Cardiac septum (tissue), 1 donor: ENCODE measurements at regions not wholly inside any gene's neighbourhood (a gene's known extent, or its start where the extent isn't known, plus 50 kb on each side); places are given as distances from the start of the nearest gene placed in this dataset.
"Not testable (repeated sequence)": the region's sequence is repeated elsewhere in the genome, so short reads cannot be mapped to it uniquely, and the experiment has no call there.

Experiments
- DNase-seq: peaks from one replicate; pipeline ENCODE4 v3.0.0-alpha.2; 2020; ENCODE audit warnings: low spot score
- intact Hi-C: fragments of 100-400 bp; cut with DNase I; formaldehyde crosslinking; loops from one replicate; pipeline ENCODE4 v1.14.0; 2022
- donor health status: DM: no; HTN: no; CAD: no.

- no peak for DNase-seq
- intact Hi-C loops, result no loop called here
These were observed 175.8 kb upstream of the TCF4 start for GRCh38 chr18:55763805-55764204.

GRCh38 chr18:55763298-55763697 lies 175.3 kb upstream of the TCF4 start:
- DNase-seq, result no peak
- intact Hi-C loops, result no loop called here

DNA sequence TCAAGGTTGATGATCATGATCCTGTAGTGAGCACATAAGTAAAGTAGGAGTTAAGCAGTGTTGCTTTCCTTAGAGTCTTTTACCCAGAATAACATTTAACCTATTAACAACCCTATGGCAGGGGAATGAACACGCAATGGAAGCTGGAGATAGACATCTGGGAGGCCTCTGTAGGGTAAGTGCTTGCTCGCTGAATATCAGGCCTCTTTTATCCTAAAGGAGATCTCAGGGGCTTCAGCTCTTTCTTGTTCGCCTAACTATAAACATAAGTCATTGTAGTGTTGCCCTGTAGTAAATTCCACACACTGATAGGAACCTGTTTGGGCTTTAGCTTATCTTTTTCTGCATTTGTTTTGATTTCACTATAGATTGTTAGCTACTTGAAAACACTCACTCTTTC lies 174.4 kb upstream of the TCF4 start:
- no peak for DNase-seq
- intact Hi-C loops, result no loop called here

DNA sequence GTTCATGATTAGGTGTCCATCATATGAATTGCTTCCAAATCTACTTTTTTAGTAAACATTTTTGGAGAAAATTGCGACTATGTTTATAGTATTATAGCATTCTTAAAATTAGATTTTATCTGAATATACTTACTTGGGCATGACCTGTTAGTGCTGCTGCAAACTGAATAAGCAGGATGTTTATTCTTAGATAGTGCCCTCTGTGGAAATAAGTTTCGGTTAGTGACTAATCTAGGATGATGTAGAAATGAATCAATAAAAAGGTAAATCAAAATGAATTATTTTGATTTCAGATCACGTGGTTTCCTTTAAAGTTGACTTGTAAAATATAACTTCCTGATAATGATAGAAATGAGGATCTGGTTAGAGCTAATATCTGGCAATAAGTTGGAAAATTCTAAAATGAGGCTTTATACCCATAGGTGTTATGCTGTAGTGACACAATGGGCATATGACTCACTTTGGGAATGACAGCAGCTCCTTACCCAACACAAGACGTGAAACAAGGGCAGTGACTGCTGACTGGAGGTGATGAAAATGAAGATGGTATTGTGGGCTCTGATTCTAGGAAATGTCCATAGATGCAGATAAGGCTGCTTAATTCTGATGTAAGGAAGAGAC lies 165.8 kb upstream of the TCF4 start:
- intact Hi-C loops, result no loop called here
- no peak for DNase-seq

GRCh38 chr18:55751476-55751875 lies 163.5 kb upstream of the TCF4 start:
- intact Hi-C loops, result no loop called here
- DNase-seq, result no peak

DNA sequence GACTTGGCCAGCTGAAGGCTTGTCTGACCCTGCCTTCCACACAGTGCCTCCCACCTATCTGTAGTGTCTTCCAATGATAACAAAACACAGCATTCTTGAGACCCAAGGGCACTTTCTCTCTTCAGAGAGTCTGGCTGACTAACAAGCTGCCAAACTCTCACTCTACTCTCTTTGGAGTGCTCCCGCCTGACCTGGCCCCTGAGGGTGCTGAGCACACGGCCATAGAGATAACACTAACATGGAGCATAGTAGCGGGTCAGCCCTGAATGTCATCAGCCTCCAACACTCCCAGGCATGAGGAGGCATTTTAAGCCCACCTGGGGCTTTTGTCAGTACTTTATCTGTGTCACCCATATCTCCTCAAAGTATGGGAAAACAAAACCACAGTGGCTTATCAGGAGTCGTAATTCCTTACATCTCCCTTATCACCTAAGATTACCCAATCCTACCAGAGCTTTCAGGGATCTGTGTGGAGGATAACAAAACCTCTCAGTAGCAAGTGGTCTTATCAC lies 160.3 kb upstream of the TCF4 start:
- DNase-seq, result no peak
- intact Hi-C loops, result no loop called here

DNA sequence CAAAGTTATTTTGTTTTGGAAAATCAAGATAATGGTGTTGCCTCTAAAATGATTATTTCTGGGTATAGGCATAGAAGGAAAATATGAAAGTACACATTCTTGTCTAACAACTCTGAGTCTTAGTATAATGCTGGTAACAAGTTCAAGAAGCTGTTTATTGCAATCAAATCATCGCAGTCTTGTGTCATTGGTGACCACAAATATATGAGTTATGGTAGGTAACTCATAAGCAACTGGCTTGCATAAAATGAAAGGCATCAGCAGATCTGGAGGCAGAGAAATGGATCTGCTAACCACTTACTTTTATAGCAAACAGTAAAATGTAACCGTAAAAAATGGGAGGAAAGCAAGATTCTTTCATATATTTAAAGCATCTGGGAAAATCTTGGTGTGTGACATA lies 156.2 kb upstream of the TCF4 start:
- no peak for DNase-seq
- intact Hi-C loops, result no loop called here

DNA sequence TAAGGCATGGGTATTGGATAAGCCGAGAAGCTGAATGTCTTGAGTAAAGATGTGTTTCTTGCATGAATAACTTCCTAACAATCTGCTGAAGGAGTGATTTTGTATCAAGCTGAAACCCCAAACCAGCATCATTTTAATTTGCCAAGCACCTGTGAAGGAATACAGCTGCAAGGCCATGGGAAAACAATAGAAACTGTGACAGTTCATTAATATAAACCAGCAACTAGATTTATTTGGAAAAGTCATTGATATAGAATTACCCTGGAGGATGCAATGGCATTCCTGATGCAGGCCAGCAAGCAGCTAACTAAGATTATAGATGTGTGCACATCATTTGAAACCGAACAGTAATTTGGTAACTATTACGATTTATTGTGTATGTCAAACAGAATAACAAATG lies 155.7 kb upstream of the TCF4 start:
- intact Hi-C loops, result no loop called here

DNA sequence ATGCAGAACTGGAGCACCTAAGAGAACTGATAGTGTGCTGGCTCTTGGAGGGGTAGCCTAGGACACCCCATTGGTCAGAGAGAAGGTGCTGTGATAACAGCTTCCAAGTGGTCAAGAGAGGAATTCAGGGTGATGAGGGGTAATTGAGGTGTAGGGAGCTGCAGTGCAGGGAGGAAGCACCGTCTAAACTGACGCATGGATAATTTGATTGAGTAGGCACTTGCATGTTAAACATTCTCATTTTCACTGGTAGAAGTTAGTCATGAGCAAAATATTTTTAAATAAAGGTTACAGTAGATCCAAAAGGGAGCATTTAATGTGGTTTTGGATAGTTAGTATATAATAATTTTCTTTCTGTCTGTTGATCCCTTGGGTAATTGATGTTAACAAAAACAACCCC lies 155.1 kb upstream of the TCF4 start:
- no peak for DNase-seq
- intact Hi-C loops, result no loop called here

More for the DNA sequence above, 155.7 kb upstream of the TCF4 start:
- DNase-seq, result no peak

GRCh38 chr18:55739488-55739887 lies 151.5 kb upstream of the TCF4 start:
- DNase-seq, result no peak
- intact Hi-C loops, result no loop called here

- intact Hi-C loops, result no loop called here
- DNase-seq, result no peak
These were observed 150.6 kb upstream of the TCF4 start for GRCh38 chr18:55738483-55739114.

DNA sequence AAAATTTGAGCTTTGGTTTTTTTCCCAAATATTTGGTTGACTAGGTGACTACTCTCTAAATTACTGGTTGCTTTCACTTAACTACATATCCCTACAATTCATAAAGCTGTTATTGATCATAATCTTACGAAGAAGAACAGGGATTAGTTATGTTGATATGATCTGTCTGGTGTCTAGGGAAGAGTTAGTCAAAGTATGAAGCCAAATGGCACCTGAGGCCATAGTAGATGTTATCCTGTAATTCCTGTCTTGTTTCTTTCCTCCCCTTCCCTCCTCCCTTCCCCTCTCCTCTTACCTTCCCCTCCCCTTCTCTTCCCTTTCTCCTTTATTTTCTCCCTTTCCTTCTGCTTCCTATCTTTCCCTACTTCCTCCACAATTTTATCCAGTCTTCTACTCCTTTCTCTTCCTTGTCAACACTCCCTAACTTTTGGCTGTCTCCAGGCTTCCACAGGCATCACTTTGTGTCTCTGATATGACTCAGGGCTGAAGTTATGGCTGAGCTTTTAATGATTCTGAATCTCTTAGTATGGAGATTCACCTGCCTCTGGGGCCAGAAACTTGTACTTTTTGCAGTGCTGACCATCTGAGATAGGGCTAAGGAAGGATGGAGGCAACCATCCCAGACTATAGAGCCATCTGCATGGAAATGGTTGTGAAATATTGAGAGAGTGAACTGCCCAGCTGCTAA lies 149.9 kb upstream of the TCF4 start:
- DNase-seq, result no peak
- intact Hi-C loops, result no loop called here

DNA sequence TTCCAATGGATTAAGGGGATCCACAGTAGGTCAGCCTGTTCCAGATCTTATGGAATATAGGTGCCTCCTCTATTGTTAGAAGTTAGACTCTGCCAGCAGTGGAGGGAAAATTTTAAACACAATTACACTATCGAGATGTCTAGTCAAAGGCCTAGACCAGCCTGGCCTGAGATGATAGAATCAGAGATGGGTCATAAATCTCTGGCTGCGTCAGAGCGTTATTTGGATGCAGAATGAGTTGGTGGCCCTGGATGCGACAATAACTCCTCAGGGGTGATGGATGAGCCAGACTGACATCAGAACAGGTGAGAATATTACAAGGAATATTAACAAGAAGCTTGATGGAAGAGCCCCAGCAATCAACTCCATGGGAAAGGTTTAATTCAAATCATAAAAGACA lies 149.3 kb upstream of the TCF4 start:
- intact Hi-C loops, result no loop called here
- no peak for DNase-seq

DNA sequence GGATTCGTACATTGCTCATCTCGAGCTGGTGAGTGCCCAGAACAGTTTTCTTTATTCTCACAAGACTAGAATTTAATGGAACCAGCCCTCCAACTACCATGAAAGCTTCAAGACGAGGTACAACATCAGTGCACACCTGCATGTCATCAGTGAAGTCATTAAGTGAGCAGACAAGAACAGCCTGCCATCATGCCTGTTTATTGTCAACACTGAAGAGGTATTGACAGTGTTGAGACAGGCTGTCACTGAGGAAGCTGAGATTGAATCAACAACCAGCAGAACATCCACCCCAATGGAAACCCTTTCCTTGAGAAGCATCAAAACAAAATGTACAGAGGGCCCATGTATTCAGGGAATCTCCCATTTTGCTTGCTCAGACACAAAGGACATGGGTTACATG lies 148.0 kb upstream of the TCF4 start:
- no peak for DNase-seq
- intact Hi-C loops, result loop anchor here (1.0 kb wide), 1 partner anchor 41 kb away; no protein-coding TSS in a partner anchor

GRCh38 chr18:55735199-55735855 lies 147.3 kb upstream of the TCF4 start:
- no peak for DNase-seq
- intact Hi-C loops, result loop anchor here (1.0 kb wide), 1 partner anchor 42 kb away; no protein-coding TSS in a partner anchor

DNA sequence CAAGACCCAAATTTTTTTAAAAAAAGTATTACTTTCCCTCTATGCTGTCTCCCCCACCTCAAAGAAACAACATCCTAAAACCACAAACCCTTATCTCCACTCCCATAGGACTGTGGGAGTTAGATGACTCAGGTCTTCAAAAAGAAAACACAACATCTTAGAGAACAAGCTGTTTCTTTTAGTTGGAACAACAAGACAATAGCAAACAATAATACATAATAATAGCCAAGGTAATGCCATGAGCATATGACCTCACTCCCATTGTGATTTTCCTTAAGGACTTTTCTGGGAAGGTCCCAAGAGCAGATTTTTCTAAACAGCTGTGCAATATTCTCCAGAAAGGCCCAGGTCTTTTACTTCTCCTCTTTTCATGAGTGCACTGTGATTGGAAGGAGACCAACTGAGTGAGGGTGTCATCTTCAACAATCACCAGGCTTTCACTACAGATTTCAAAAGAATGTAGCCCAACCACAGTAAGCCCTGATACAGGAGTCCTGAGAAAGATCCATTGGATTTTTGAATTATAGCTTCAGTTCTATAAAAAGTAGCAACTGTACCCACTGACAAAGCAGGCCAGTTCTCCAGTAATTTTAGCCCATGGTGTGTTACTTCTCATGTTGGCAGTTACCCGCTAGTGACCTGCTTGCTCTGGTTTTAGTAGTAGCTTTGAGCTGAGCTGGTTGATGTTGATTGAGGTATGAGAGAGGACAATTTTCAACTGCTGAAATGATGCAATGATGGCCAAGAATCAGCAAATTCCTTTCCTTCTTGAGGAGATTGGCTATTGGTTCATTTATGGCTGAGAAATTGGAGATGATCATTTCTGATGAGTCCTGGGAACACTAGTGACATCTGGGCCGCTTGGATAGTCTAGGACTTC lies 144.5 kb upstream of the TCF4 start:
- no peak for DNase-seq
- intact Hi-C loops, result loop anchor here (2.0 to 5.0 kb wide), 2 partner anchors 145 to 318 kb away; partner anchors contain the start of gene TCF4

DNA sequence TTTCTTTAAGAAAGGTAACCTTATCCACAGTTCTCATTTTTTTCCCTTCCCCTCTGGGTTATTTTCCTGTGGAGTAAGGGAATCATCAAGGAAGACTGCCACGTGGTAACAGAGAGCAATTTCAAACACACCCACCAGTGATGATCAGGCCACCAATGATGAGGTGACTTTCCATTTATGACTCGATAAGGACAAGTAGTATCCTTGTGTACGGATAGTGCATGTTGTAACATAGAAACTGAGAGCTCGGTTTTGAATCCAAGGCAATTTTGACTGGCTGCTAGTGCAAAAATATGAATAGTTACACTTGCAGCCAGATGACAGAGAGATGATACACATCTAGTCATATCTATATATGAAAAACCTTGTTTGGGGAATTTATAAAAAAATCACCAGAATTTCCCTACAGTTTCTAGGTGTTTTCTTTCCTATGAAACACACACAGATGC lies 143.6 kb upstream of the TCF4 start:
- intact Hi-C loops, result loop anchor here (2.0 to 5.0 kb wide), 2 partner anchors 144 to 317 kb away; partner anchors contain the start of gene TCF4
- no peak for DNase-seq

DNA sequence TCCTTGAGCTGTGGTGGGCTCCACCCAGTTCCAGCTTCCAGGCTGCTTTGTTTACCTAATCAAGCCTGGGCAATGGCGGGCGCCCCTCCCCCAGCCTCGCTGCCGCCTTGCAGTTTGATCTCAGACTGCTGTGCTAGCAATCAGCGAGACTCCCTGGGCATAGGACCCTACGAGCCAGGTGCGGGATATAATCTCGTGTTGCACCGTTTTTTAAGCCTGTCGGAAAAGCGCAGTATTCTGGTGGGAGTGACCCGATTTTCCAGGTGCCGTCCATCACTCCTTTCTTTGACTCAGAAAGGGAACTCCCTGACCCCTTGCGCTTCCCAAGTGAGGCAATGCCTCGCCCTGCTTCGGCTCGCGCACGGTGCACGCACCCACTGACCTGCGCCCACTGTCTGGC lies 133.0 kb upstream of the TCF4 start:
- intact Hi-C loops, DNase-seq: not testable (repeated sequence)

- intact Hi-C loops, result no loop called here
- no peak for DNase-seq
These were observed 125.7 kb upstream of the TCF4 start for GRCh38 chr18:55713707-55714106.
